ENCODE measurements at regions not wholly inside any gene's neighbourhood (a gene's known extent, or its start where the extent isn't known, plus 50 kb on each side); places are given as distances from the start of the nearest gene placed in this dataset.

GRCh38 chr3:135766115-135766514 lies 199.4 kb upstream of the PPP2R3A start:
- Histone ChIP-seq H3K4me1 (no peaks in the 10 kb centered on the region), H3K36me3 (no peaks in the 10 kb centered on the region), H3K4me3 (no peak overlapping the region), H3K27me3 (no peaks in the 10 kb centered on the region), H3K9me3 (no peaks in the 10 kb centered on the region), H3K27ac (no peak overlapping the region)
- 77 to 81% methylated on average over 2 of the region's 2 CpGs for WGBS, 2 donors (ENCODE audit: low coverage in 1 of 2)
- ATAC-seq: no peak
- TF ChIP-seq CTCF (IDR thresholded peaks at IDR 0.05) (no peak), EP300 (IDR thresholded peaks at IDR 0.05) (no peak), POLR2A (IDR thresholded peaks at IDR 0.05) (no peak), POLR2AphosphoS5 (IDR thresholded peaks at IDR 0.05) (no peak)

GRCh38 chr3:135771760-135772159 lies 193.8 kb upstream of the PPP2R3A start:
- ATAC-seq: no peak
- H3K36me3 ChIP-seq: no peaks in the 10 kb centered on the region
- H3K27me3 ChIP-seq: no peaks in the 10 kb centered on the region
- no peak overlapping the region for H3K4me3 ChIP-seq
- no peaks in the 10 kb centered on the region for H3K4me1 ChIP-seq
- TF ChIP-seq CTCF (IDR thresholded peaks at IDR 0.05): no peak
- no peaks in the 10 kb centered on the region for H3K9me3 ChIP-seq
- no peak overlapping the region for H3K27ac ChIP-seq
- 33 to 53% methylated on average over 3 of the region's 3 CpGs for WGBS, 2 donors (ENCODE audit: low coverage in 1 of 2)

GRCh38 chr3:135779024-135779423 lies 186.5 kb upstream of the PPP2R3A start:
- WGBS, 2 donors (ENCODE audit: low coverage in 1 of 2): no CpG with 5 or more reads among the region's 1 CpG

GRCh38 chr3:135779590-135780235 lies 185.8 kb upstream of the PPP2R3A start:
- no peak for TF ChIP-seq CTCF (IDR thresholded peaks at IDR 0.05)
- TF ChIP-seq EP300 (IDR thresholded peaks at IDR 0.05): no peak
- TF ChIP-seq POLR2A (IDR thresholded peaks at IDR 0.05): no peak
- TF ChIP-seq POLR2AphosphoS5 (IDR thresholded peaks at IDR 0.05): no peak
- Histone ChIP-seq H3K27me3 (no peaks in the 10 kb centered on the region), H3K36me3 (no peaks in the 10 kb centered on the region), H3K9me3 (no peaks in the 10 kb centered on the region), H3K27ac (no peak overlapping the region), H3K4me1 (peaks cover 0 to 5% (median 0%) of the 10 kb centered on the region in 3 donors), H3K4me3 (no peak overlapping the region)
- WGBS, 2 donors (ENCODE audit: low coverage in 1 of 2): 22 to 64% methylated on average over 4 to 6 of the region's 6 CpGs
- no peak for ATAC-seq

More at GRCh38 chr3:135779024-135779423, 186.5 kb upstream of the PPP2R3A start:
- Histone ChIP-seq H3K4me3 (no peak overlapping the region), H3K27me3 (no peaks in the 10 kb centered on the region), H3K27ac (no peak overlapping the region), H3K36me3 (no peaks in the 10 kb centered on the region), H3K9me3 (no peaks in the 10 kb centered on the region), H3K4me1 (peaks cover 0 to 5% (median 0%) of the 10 kb centered on the region in 3 donors)
- no peak for ATAC-seq
- TF ChIP-seq POLR2A (IDR thresholded peaks at IDR 0.05): no peak
- no peak for TF ChIP-seq CTCF (IDR thresholded peaks at IDR 0.05)
- TF ChIP-seq EP300 (IDR thresholded peaks at IDR 0.05): no peak

GRCh38 chr3:135781026-135781815 lies 184.3 kb upstream of the PPP2R3A start:
- Histone ChIP-seq H3K27me3 (no peaks in the 10 kb centered on the region), H3K36me3 (no peaks in the 10 kb centered on the region), H3K4me1 (peaks cover 0 to 5% (median 0%) of the 10 kb centered on the region in 3 donors), H3K4me3 (no peak overlapping the region), H3K27ac (no peak overlapping the region), H3K9me3 (no peaks in the 10 kb centered on the region)
- ATAC-seq: no peak
- no peak for TF ChIP-seq CTCF (IDR thresholded peaks at IDR 0.05)
- 58 to 74% methylated on average over 2 of the region's 3 CpGs for WGBS, 2 donors (ENCODE audit: low coverage in 1 of 2)

Measured in gastroesophageal sphincter (tissue), 4 donors.